Liver (tissue), 3 donors: ENCODE measurements at regions not wholly inside any gene's neighbourhood (a gene's known extent, or its start where the extent isn't known, plus 50 kb on each side); places are given as distances from the start of the nearest gene placed in this dataset.

ENCODE experiments used
- ATF3 ChIP-seq: IDR thresholded peaks from 2 replicates; pipeline ENCODE4 v1.6.1; 2016; ENCODE audit warnings: antibody characterized with exemption
- CTCF ChIP-seq: fragments of 150-350 bp; IDR thresholded peaks from 2 replicates; pipeline ENCODE4 v1.5.1; 2017; ENCODE audit warnings: improper control_type of control experiment, low read depth, low read length; ENCODE audit not compliant: missing input control
- EGR1 ChIP-seq, 2 donors: IDR thresholded peaks; 2 replicates each; pipeline ENCODE4 v1.6.1; 2016 to 2018; ENCODE audit warnings: antibody characterized with exemption in 2 of 2, low read depth in 2 of 2
- GABPA ChIP-seq, 2 donors: IDR thresholded peaks in 1 of 2; conservative IDR thresholded peaks in 1 of 2; 2 replicates each; pipeline ENCODE4 v1.6.1; 2016; ENCODE audit warnings: antibody characterized with exemption in 2 of 2, mild to moderate bottlenecking in 1 of 2, moderate library complexity in 1 of 2
- HNF4A ChIP-seq, 2 donors: conservative IDR thresholded peaks; 2 replicates each; pipeline ENCODE4 v1.6.1; 2016; ENCODE audit warnings: antibody characterized with exemption in 2 of 2, mild to moderate bottlenecking in 2 of 2
- HNF4G ChIP-seq: IDR thresholded peaks from 2 replicates; pipeline ENCODE4 v1.6.1; 2016; ENCODE audit warnings: antibody characterized with exemption
- MAX ChIP-seq: IDR thresholded peaks from 2 replicates; pipeline ENCODE4 v1.6.1; 2016; ENCODE audit warnings: antibody characterized with exemption
- REST ChIP-seq: IDR thresholded peaks from 2 replicates; pipeline ENCODE4 v1.6.1; 2016; ENCODE audit warnings: antibody characterized with exemption, mild to moderate bottlenecking
- RXRA ChIP-seq, 2 donors: IDR thresholded peaks; 2 replicates each; pipeline ENCODE4 v1.6.1; 2017 to 2018; ENCODE audit warnings: antibody characterized with exemption in 2 of 2, mild to moderate bottlenecking in 1 of 2
- SP1 ChIP-seq: IDR thresholded peaks from 2 replicates; pipeline ENCODE4 v1.6.1; 2018; ENCODE audit warnings: antibody characterized with exemption, mild to moderate bottlenecking
- TAF1 ChIP-seq: conservative IDR thresholded peaks from 2 replicates; pipeline ENCODE4 v1.6.1; 2016; ENCODE audit warnings: antibody characterized with exemption, mild to moderate bottlenecking
- YY1 ChIP-seq: IDR thresholded peaks from 2 replicates; pipeline ENCODE4 v1.6.1; 2016; ENCODE audit warnings: antibody characterized with exemption, mild to moderate bottlenecking
- ZBTB33 ChIP-seq: IDR thresholded peaks from 2 replicates; pipeline ENCODE4 v1.6.1; 2016; ENCODE audit warnings: antibody characterized with exemption
- donor health status: healthy.
- donor health status: healthy.

- TF ChIP-seq CTCF = no peak
- no peak for TF ChIP-seq GABPA (IDR thresholded peaks at IDR 0.05 in 1 of 2, conservative IDR thresholded peaks at IDR 0.05 in 1 of 2)
- no peak for TF ChIP-seq SP1
- no peak for TF ChIP-seq RXRA (IDR thresholded peaks at IDR 0.05)
- TF ChIP-seq MAX = no peak
- TF ChIP-seq HNF4A (conservative IDR thresholded peaks at IDR 0.05) = no peak
- no peak for TF ChIP-seq TAF1
- TF ChIP-seq REST = no peak
- TF ChIP-seq EGR1 (IDR thresholded peaks at IDR 0.05; ENCODE audit: low read depth in 2 of 2) = no peak
- no peak for TF ChIP-seq ATF3
- TF ChIP-seq YY1 = no peak
- no peak for TF ChIP-seq ZBTB33
- TF ChIP-seq HNF4G = no peak
These were observed 458.5 kb downstream of the BRD1 start for GRCh38 chr22:49368976-49369725.
